C1 segment of cervical spinal cord (tissue), 14 donors: ENCODE measurements at regions not wholly inside any gene's neighbourhood (a gene's known extent, or its start where the extent isn't known, plus 50 kb on each side); places are given as distances from the start of the nearest gene placed in this dataset.
"Not testable (repeated sequence)": the region's sequence is repeated elsewhere in the genome, so short reads cannot be mapped to it uniquely, and the experiment has no call there.

Experiments used
- DNase-seq, 14 donors: peaks; one replicate each; lab custom pipeline; 2025; lab: John Stamatoyannopoulos, UW

DNA sequence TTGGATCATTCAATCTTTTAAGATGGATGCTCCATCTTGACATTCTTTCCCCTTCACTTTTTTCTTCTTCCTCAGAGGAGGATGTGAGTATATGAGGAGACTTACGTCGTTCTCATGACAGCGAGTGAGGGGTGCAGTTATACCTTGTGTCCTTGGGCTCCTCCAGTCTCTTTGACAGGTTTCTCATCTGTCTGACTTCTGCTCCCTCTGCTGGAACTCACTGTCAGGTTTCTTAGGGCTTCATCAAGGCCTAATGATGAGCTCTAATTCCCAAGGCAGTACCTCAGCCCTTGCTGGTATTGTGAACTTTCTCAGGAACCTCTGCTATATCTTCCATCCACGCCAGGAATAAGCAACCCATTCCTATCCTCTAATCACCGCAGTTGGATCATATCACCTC is 237.8 kb upstream of the ADGRL3 start:
- DNase-seq, result no peak

GRCh38 chr4:60981534-60981933 is 218.6 kb upstream of the ADGRL3 start:
- DNase-seq, result no peak

- DNase-seq, result no peak
Observed at GRCh38 chr4:60989141-60989540, 211.0 kb upstream of the ADGRL3 start.

GRCh38 chr4:60992037-60992436 is 208.1 kb upstream of the ADGRL3 start:
- no peak for DNase-seq

DNA sequence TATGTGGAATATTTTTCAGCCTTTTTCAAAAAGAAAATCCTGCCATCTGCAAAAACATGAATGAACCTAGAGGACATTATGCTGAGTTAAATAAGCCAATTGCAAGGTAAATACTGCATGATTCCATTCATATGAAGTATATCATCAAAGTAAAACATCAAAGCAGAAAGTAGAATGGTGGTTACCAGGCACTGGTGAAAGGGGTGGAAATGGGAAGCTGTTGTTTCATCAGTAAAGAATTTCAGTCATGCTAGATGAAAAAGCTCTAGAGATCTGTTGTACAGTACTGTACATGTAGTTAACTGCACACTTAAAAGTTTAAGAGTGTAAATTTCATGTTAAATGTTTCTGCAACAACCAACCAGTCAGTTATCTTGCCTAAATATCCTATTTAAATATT is 196.8 kb upstream of the ADGRL3 start:
- DNase-seq, result no peak

GRCh38 chr4:61004651-61005170 is 195.4 kb upstream of the ADGRL3 start:
- DNase-seq, result no peak

DNA sequence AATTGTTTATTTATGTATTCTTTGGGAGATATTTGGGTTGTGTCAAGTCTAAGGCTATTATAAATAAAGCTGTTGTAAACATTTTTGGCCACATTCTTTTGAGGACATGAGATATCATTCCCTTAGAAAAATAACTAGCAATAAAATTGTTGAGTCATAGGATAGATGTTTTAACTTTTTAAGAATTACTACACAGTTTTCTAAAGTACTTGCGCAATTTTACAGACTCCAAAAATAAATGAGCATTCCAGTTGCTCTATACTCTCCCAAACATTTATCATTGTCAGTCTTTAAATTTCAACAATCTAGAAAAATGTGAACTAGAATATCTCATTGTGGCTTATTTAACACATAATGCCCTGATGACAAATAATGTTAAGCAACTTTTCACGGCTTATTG is 189.1 kb upstream of the ADGRL3 start:
- no peak for DNase-seq

- DNase-seq, result not testable (repeated sequence)
Observed at GRCh38 chr4:61011936-61012335, 188.2 kb upstream of the ADGRL3 start.

DNA sequence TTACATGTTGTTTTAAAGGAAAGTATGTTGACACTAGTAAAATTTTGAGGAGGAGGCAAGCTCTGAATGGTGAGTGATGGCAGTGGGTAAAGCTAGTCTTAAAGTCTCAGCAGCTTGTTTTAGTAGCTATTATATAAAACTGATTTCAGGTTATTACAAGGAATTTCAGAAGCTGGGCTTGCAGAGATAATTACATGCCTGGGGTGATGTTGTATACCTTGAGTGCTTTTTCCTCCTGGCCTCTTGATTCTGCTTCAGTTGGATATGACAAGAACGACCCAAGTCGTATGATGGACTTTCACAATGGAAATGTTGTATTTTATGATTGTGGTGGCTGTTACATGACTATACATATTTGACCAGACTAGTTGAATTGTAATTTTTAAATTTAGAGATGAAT is 175.5 kb upstream of the ADGRL3 start:
- DNase-seq, result no peak

- DNase-seq, result no peak
Observed at GRCh38 chr4:61027939-61028338, 172.2 kb upstream of the ADGRL3 start.

GRCh38 chr4:61036071-61036684 is 163.9 kb upstream of the ADGRL3 start:
- no peak for DNase-seq

GRCh38 chr4:61041527-61041926 is 158.6 kb upstream of the ADGRL3 start:
- no peak for DNase-seq

DNA sequence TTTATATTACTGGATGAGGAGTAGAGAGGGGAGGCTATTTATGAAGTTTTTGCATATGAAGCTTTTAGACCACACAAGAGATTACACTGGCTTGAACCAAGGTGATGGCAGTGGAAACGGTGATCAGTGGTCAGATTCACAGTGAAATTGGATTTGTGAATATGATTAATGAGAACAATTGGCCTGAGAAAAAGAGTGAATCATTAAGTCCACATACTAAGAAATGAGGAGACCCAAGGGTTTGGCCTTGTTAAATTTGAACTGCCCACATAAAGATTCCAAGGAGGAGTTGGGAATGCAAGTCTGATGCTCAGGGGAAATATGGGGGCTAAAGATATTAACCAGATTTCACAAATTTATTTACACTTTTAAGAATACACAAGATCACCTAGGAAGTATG is 155.3 kb upstream of the ADGRL3 start:
- DNase-seq, result no peak

GRCh38 chr4:61049018-61049417 is 151.1 kb upstream of the ADGRL3 start:
- DNase-seq, result no peak

- no peak for DNase-seq
Observed at GRCh38 chr4:61067381-61067780, 132.7 kb upstream of the ADGRL3 start.

DNA sequence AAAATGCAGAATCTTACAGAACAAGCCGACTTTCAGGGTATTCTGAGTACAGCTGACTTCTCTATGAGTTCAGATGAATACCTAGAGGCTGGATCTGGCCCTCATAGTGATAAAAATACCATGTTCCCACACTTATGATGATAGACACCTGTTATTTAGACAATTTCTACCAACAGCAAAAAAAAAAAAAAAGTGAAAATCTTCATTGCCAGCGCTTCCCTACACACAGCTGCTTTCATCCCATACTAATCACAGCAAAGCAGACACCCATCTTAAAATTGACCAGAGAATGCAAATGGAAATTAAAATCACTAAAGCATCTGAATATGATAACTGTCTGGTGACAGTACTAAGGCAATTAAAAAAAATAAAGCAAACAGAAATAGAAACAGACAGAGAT is 132.1 kb upstream of the ADGRL3 start:
- no peak for DNase-seq

GRCh38 chr4:61068745-61069144 is 131.4 kb upstream of the ADGRL3 start:
- no peak for DNase-seq

DNA sequence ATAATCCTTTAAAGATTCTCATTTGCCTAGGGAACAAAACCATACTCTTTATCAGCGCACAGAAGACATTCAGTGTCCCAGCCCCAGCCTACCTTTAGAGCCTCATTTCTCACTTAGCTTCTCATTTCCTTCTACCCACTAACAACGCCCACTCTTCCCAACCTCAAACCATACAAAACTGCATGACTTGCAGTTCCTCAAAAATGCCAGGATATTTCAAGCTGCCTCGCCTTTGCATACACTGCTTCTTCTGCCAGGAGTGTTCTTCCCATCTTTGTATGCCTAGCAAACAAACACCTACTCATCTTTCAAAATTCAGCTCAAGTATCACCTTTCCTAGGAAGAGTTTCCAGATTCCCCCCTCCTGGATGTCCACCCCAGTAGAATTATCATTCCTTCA is 129.9 kb upstream of the ADGRL3 start:
- no peak for DNase-seq

DNA sequence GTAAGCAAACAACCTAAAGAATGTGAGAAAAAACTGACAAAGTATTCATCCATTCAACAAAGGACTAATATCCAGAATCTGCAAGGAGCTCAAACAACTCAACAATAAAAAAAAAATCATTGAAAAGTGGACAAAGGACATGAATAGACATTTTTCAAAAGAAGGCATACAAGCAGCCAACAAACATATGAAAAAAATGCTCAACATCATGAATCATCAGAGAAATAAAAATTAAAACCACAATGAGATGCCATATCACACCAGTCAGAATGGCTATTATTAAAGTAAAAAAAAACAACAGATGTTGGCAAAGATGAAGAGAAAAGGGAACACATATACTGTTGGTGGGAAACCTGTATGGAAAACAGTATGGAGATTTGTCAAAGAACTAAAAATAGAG is 120.7 kb upstream of the ADGRL3 start:
- no peak for DNase-seq

- DNase-seq, result no peak
Observed at GRCh38 chr4:61079976-61080375, 120.2 kb upstream of the ADGRL3 start.

GRCh38 chr4:61085534-61085933 is 114.6 kb upstream of the ADGRL3 start:
- DNase-seq, result no peak

DNA sequence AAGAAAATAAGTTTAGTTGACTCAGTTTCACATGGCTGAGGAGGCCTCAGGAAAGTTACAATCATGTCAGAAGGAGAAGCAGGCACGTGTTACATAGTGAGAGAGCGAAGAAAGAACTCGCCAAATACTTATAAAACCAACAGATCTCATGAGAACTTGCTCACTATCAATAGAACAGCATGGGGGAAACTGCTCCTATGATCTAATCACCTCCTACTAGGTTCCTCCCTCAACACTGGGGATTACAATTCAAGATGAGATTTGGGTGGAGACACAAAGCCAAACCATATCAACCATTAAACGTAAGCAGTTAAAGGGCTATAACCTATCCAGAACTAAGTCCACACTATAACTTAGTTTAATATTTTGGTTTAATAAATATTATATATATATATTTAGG is 113.8 kb upstream of the ADGRL3 start:
- no peak for DNase-seq

DNA sequence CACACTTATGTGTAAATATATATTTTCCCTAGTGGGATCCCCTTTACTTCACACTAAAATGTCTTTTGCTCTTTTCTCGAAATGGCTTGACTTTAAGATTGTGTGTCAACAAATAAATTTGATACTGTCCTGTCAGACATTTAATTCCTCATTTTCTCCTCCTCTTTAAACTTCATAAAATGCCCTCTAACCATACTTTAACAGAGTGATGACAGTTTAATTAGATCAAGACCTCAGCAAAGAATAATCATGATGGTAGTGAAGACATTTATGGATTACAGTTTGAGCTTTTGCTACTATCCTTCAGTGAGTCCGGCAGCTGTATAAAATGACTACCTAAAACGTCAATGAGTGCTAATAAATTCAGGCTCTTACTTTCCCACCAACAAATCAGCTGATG is 113.1 kb upstream of the ADGRL3 start:
- no peak for DNase-seq
